Neuronal stem cell (in vitro differentiated cells): ENCODE measurements at regions not wholly inside any gene's neighbourhood (a gene's known extent, or its start where the extent isn't known, plus 50 kb on each side); places are given as distances from the start of the nearest gene placed in this dataset.

Experiments
- DNase-seq: peaks from one replicate; pipeline ENCODE4 v3.0.0-alpha.2; 2013; ENCODE audit warnings: low spot score
- H2AFZ ChIP-seq: one replicate; pipeline ENCODE4 v1.6.1; 2013; ENCODE audit warnings: mild to moderate bottlenecking, low read length, inconsistent platforms
- H2AK5ac ChIP-seq: 2 replicates; pipeline ENCODE4 v1.6.1; 2013; ENCODE audit warnings: low read depth, mild to moderate bottlenecking, inconsistent platforms, low read length, moderate library complexity, mixed read lengths
- H2BK120ac ChIP-seq: 2 replicates; pipeline ENCODE4 v1.6.1; 2013; ENCODE audit warnings: low read depth, mild to moderate bottlenecking, inconsistent platforms, low read length, moderate library complexity, mixed read lengths
- H2BK12ac ChIP-seq: one replicate; pipeline ENCODE4 v1.6.1; 2013; ENCODE audit warnings: low read length, inconsistent platforms
- H2BK15ac ChIP-seq: 2 replicates; pipeline ENCODE4 v1.6.1; 2013; ENCODE audit warnings: mild to moderate bottlenecking, low read length, inconsistent platforms, mixed read lengths
- H2BK5ac ChIP-seq: one replicate; pipeline ENCODE4 v1.6.1; 2013; ENCODE audit warnings: inconsistent platforms, mild to moderate bottlenecking, low read length, moderate library complexity
- H3K14ac ChIP-seq: one replicate; pipeline ENCODE4 v1.6.1; 2013; ENCODE audit warnings: low read length, inconsistent platforms
- H3K18ac ChIP-seq: 2 replicates; pipeline ENCODE4 v1.6.1; 2013; ENCODE audit warnings: low read length, inconsistent platforms
- H3K23ac ChIP-seq: 2 replicates; pipeline ENCODE4 v1.6.1; 2013; ENCODE audit warnings: low read depth, mild to moderate bottlenecking, mixed read lengths, low read length, inconsistent platforms; ENCODE audit not compliant: poor library complexity
- H3K27ac ChIP-seq: replicated peaks from 3 replicates; pipeline ENCODE4 v1.5.1; 2013; ENCODE audit warnings: low read length, inconsistent platforms
- H3K27me3 ChIP-seq, 3 experiments: 2 replicates each; pipeline ENCODE4 v1.6.1; 2013; ENCODE audit warnings: low read length in 3 of 3, mild to moderate bottlenecking in 2 of 3, inconsistent platforms in 1 of 3, low read depth in 1 of 3, mixed read lengths in 1 of 3, moderate library complexity in 1 of 3; ENCODE audit not compliant: control insufficient read depth in 3 of 3, insufficient read depth in 3 of 3
- H3K36me3 ChIP-seq, 2 donors: replicated peaks in 1 of 2; 2 replicates each; pipeline ENCODE4 v1.6.1; 2013; ENCODE audit warnings: low read length in 2 of 2; ENCODE audit not compliant: control insufficient read depth in 2 of 2, insufficient read depth in 2 of 2
- H3K4ac ChIP-seq: 2 replicates; pipeline ENCODE4 v1.6.1; 2013; ENCODE audit warnings: inconsistent platforms, mild to moderate bottlenecking, low read length, moderate library complexity
- H3K4me1 ChIP-seq, 2 donors: 1 replicate in 1 of 2; 2 replicates in 1 of 2; pipeline ENCODE4 v1.6.1; 2013; ENCODE audit warnings: low read length in 2 of 2, low read depth in 1 of 2; ENCODE audit not compliant: control insufficient read depth in 2 of 2, insufficient read depth in 1 of 2
- H3K4me2 ChIP-seq: one replicate; pipeline ENCODE4 v1.6.1; 2013; ENCODE audit warnings: mild to moderate bottlenecking, low read length, inconsistent platforms; ENCODE audit not compliant: insufficient read depth, poor library complexity, severe bottlenecking
- H3K4me3 ChIP-seq, 2 donors: 2 replicates each; pipeline ENCODE4 v1.5.1; 2013; ENCODE audit warnings: low read length in 2 of 2, mild to moderate bottlenecking in 2 of 2, inconsistent platforms in 1 of 2, moderate library complexity in 1 of 2
- H3K79me1 ChIP-seq: one replicate; pipeline ENCODE4 v1.6.1; 2013; ENCODE audit warnings: low read depth, mild to moderate bottlenecking, inconsistent platforms, low read length, moderate library complexity
- H3K9ac ChIP-seq: one replicate; pipeline ENCODE4 v1.6.1; 2013; ENCODE audit warnings: mild to moderate bottlenecking, low read depth, low read length, inconsistent platforms; ENCODE audit not compliant: poor library complexity
- H3K9me3 ChIP-seq, 2 donors: replicated peaks in 1 of 2; 2 replicates each; pipeline versions ENCODE3 to v1.6.1; 2013; ENCODE audit warnings: low read length in 2 of 2, mild to moderate bottlenecking in 2 of 2, inconsistent platforms in 1 of 2, low read depth in 1 of 2, mixed read lengths in 1 of 2, moderate library complexity in 1 of 2; ENCODE audit not compliant: control insufficient read depth in 2 of 2, insufficient read depth in 1 of 2
- H4K8ac ChIP-seq: one replicate; pipeline ENCODE4 v1.6.1; 2013; ENCODE audit warnings: low read depth, mild to moderate bottlenecking, inconsistent platforms, low read length, moderate library complexity
- H4K91ac ChIP-seq: one replicate; pipeline ENCODE4 v1.6.1; 2013; ENCODE audit warnings: low read length, low read depth, mild to moderate bottlenecking, inconsistent platforms; ENCODE audit not compliant: poor library complexity
- WGBS, 2 donors: extraction: QIAGEN DNeasy Blood & Tissue Kit; methylation state at CpG; one replicate each; pipeline ENCODE4 v1.1.7; 2013; ENCODE audit warnings: missing lambda C conversion rate in 2 of 2, mixed read lengths in 1 of 2; ENCODE audit not compliant: insufficient read length in 2 of 2, insufficient replicate concordance in 1 of 2; ENCODE audit errors: extremely low coverage in 2 of 2; 5-methylcytosine and 5-hydroxymethylcytosine counted together

DNA sequence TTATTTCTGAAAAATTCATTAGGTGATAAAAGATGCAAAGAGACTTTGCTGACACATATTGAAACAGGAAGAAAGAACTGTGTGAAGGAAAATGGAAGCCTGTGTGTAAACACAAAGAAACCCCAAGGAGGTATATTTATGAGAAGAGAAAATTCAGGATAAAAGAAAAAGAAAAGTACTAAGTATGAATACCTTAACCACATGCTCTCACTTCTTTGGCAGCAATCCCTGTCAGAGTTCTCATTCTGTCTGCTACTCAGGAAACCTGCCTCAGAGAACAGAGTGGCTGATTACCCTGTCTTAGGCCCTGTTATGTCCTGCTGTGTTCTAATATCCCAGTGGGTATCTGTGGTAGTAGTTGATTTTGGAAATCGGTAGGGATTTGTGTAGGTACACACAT lies 457.9 kb downstream of the TBC1D32 start:
- WGBS, 2 donors = no CpG with 5 or more reads among the region's 1 CpG
- Histone ChIP-seq H4K91ac (no peak overlapping the region), H3K27ac (no peak overlapping the region), H3K18ac (no peak overlapping the region), H3K79me1 (no peaks in the 10 kb centered on the region), H3K27me3 (no peaks in the 10 kb centered on the region), H2BK5ac (no peak overlapping the region), H3K14ac (no peak overlapping the region), H3K23ac (no peak overlapping the region), H2BK120ac (no peak overlapping the region), H3K36me3 (no peaks in the 10 kb centered on the region), H3K4me2 (no peak overlapping the region), H3K9ac (no peak overlapping the region), H2BK15ac (no peak overlapping the region), H3K4me3 (no peak overlapping the region), H2BK12ac (no peak overlapping the region), H2AK5ac (no peak overlapping the region), H3K9me3 (no peaks in the 10 kb centered on the region), H2AFZ (no peak overlapping the region), H3K4me1 (no peaks in the 10 kb centered on the region), H4K8ac (no peak overlapping the region), H3K4ac (no peak overlapping the region)
- DNase-seq = no peak

DNA sequence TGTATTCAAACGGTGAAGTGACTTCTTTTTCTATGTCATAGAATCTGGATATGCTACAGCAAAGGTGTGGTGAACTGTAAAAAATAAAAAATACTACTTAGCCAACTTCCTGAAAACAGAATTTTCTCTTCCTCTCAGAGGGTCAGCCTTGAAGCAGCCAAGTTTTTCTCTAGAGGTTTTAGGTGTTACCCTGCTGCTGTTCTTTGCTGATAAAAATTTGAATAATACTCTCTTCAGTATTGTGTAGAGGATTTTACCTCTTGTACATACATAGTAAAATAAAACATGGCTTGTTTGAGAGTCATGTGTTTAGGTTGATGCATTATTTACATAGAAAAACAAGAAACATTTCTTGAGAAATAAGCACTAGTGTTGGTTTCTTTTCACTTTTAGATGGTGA lies 458.4 kb downstream of the TBC1D32 start:
- no peaks in the 10 kb centered on the region for H3K9me3 ChIP-seq
- no peaks in the 10 kb centered on the region for H3K36me3 ChIP-seq
- no peaks in the 10 kb centered on the region for H3K27me3 ChIP-seq
- H3K4me1 ChIP-seq = no peaks in the 10 kb centered on the region
- no peak overlapping the region for H4K91ac ChIP-seq
- no peak overlapping the region for H4K8ac ChIP-seq
- no peak overlapping the region for H2BK12ac ChIP-seq
- DNase-seq = no peak
- whole genome bisulfite sequencing, 2 donors = no CpG with 5 or more reads among the region's 1 CpG
- H2BK15ac ChIP-seq = no peak overlapping the region
- no peak overlapping the region for H3K18ac ChIP-seq
- H3K79me1 ChIP-seq = no peaks in the 10 kb centered on the region
- no peak overlapping the region for H3K14ac ChIP-seq
- H2BK120ac ChIP-seq = no peak overlapping the region
- no peak overlapping the region for H2BK5ac ChIP-seq
- H2AFZ ChIP-seq = no peak overlapping the region
- no peak overlapping the region for H3K4me2 ChIP-seq
- no peak overlapping the region for H3K23ac ChIP-seq
- H3K9ac ChIP-seq = no peak overlapping the region
- H3K4me3 ChIP-seq = no peak overlapping the region
- no peak overlapping the region for H3K4ac ChIP-seq
- no peak overlapping the region for H2AK5ac ChIP-seq
- H3K27ac ChIP-seq = no peak overlapping the region

DNA sequence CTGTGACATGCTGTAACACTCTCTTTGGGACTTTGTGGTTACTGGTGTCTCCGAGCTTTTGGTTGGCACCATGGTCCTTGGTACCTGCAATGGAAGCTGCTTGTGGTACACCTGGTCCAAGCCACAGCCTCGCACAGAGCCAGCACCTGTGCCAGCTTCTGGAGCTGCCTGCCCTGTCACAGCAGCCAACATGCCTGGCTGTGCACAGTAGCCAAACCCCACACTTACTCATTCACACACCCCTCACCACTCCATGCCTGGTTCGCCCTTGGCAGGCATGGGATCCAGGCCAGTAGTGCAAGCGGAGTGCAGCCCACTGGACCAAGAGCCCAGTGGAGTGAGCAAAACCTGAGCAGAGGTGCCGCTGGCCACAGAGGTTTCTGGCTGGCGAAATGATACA lies 459.9 kb downstream of the TBC1D32 start:
- Histone ChIP-seq H4K91ac (no peak overlapping the region), H3K4ac (no peak overlapping the region), H3K27me3 (no peaks in the 10 kb centered on the region), H3K14ac (no peak overlapping the region), H2AK5ac (no peak overlapping the region), H2BK5ac (no peak overlapping the region), H3K27ac (no peak overlapping the region), H3K4me2 (no peak overlapping the region), H3K18ac (peak overlapping the region; percentile 3), H4K8ac (no peak overlapping the region), H2BK12ac (no peak overlapping the region), H3K79me1 (no peaks in the 10 kb centered on the region), H3K4me3 (no peak overlapping the region), H3K9ac (no peak overlapping the region), H2BK120ac (no peak overlapping the region), H3K4me1 (no peaks in the 10 kb centered on the region), H3K9me3 (no peaks in the 10 kb centered on the region), H2BK15ac (no peak overlapping the region), H3K23ac (no peak overlapping the region), H3K36me3 (no peaks in the 10 kb centered on the region), H2AFZ (no peak overlapping the region)
- DNase-seq = no peak
- no CpG with 5 or more reads among the region's 6 CpGs for WGBS, 2 donors

DNA sequence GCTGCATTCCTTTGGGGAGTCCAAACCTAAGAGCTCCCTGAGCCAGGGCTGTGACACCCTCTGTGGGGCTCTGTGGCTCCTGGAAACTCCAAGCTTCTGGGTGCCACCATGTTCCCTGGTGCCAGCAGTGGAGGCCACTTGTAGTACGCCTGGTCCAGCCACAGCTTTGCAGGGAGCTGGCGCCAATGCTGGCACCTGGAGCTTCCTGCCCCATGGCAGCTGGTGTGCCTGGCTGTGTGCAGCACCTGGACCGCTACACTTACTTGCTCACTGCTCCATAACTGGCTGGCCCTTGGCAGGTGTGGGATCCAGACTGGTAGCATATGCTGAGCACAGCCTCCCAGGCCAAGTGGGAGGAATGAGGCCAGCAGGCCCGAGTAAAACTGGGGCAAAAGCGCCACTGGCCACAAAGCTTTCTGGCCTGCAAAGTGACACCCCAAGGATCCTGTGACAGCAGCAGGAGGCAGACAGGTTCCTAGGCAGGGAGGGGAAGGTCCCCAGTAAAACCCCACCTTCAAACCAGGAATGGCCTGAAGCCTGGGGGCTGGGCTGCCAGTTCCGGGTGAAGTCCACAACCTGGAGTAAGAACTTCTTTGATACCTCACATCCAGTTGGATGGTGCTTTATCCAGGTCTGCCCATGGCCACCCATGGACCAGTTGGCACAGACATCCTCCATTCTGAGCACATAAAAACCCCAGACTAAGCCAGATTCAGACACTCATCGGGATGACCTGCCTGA lies 461.0 kb downstream of the TBC1D32 start:
- no CpG with 5 or more reads among the region's 7 CpGs for WGBS, 2 donors
- Histone ChIP-seq H2AFZ (no peak overlapping the region), H4K8ac (no peak overlapping the region), H3K36me3 (no peaks in the 10 kb centered on the region), H2BK5ac (no peak overlapping the region), H2BK120ac (no peak overlapping the region), H2BK15ac (no peak overlapping the region), H3K9ac (no peak overlapping the region), H2BK12ac (no peak overlapping the region), H3K14ac (no peak overlapping the region), H3K4me1 (no peaks in the 10 kb centered on the region), H3K4me2 (no peak overlapping the region), H3K27ac (no peak overlapping the region), H2AK5ac (no peak overlapping the region), H3K79me1 (no peaks in the 10 kb centered on the region), H3K18ac (no peak overlapping the region), H3K23ac (no peak overlapping the region), H3K27me3 (no peaks in the 10 kb centered on the region), H3K4ac (no peak overlapping the region), H3K9me3 (no peaks in the 10 kb centered on the region), H4K91ac (no peak overlapping the region), H3K4me3 (no peak overlapping the region)
- no peak for DNase-seq
